CD4-positive, alpha-beta T cell (primary cell): ENCODE measurements at regions not wholly inside any gene's neighbourhood (a gene's known extent, or its start where the extent isn't known, plus 50 kb on each side); places are given as distances from the start of the nearest gene placed in this dataset.

Experiments used
- ATAC-seq: fragments of 200-7000 bp; cut with Tn5 transposase; one replicate; pipeline ENCODE4 v1.10.0; 2022; ENCODE audit warnings: mild to moderate bottlenecking; ENCODE audit not compliant: poor library complexity
- CTCF ChIA-PET: fragments of 350-600 bp; sonication (Branson Sonifier 250); formaldehyde crosslinking; loops from one replicate; lab custom pipeline; 2021; ENCODE audit warnings: antibody characterized with exemption, inconsistent platforms; lab: Charles Lee
- POLR2A ChIA-PET: fragments of 350-600 bp; sonication (Branson Sonifier 250); formaldehyde crosslinking; loops from one replicate; lab custom pipeline; 2021; ENCODE audit warnings: antibody characterized with exemption, inconsistent platforms; lab: Charles Lee
- DNase-seq, 14 experiments: peaks; one replicate each; pipeline ENCODE4 v3.0.0-alpha.2; 2013 to 2020; ENCODE audit warnings: mixed read lengths in 2 of 14
- H3K27ac ChIP-seq, 2 donors: one replicate each; pipeline versions ENCODE4 v1.5.1 to v1.7.0; 2013; ENCODE audit warnings: low read length in 2 of 2, low read depth in 1 of 2, mild to moderate bottlenecking in 1 of 2
- H3K27me3 ChIP-seq, 2 experiments: 1 replicate in 1 of 2; 2 replicates in 1 of 2; pipeline versions ENCODE4 v1.6.1 to v1.7.0; 2013; ENCODE audit warnings: low read length in 2 of 2, control low read depth in 1 of 2, mild to moderate bottlenecking in 1 of 2, moderate library complexity in 1 of 2; ENCODE audit not compliant: insufficient read depth in 2 of 2, control insufficient read depth in 1 of 2
- H3K36me3 ChIP-seq: one replicate; pipeline ENCODE4 v1.6.1; 2013; ENCODE audit warnings: low read length, control low read depth; ENCODE audit not compliant: insufficient read depth
- H3K4me1 ChIP-seq: one replicate; pipeline ENCODE4 v1.6.1; 2013; ENCODE audit warnings: low read length, control low read depth; ENCODE audit not compliant: insufficient read depth
- H3K4me3 ChIP-seq: one replicate; pipeline ENCODE4 v1.5.1; 2013; ENCODE audit warnings: mild to moderate bottlenecking, low read length, moderate library complexity
- H3K9me3 ChIP-seq, 2 experiments: 1 replicate in 1 of 2; 2 replicates in 1 of 2; pipeline versions ENCODE4 v1.6.1 to v1.7.0; 2013; ENCODE audit warnings: low read length in 2 of 2, mild to moderate bottlenecking in 2 of 2, control low read depth in 1 of 2, moderate library complexity in 1 of 2; ENCODE audit not compliant: control insufficient read depth in 1 of 2, insufficient read depth in 1 of 2
- H3K27ac Mint-ChIP-seq: one replicate; pipeline ENCODE4 v1.8.0; 2020; ENCODE audit warnings: mixed read lengths
- H3K27me3 Mint-ChIP-seq: one replicate; pipeline ENCODE4 v1.8.0; 2021; ENCODE audit warnings: mixed read lengths
- H3K36me3 Mint-ChIP-seq: one replicate; pipeline ENCODE4 v1.8.0; 2021; ENCODE audit warnings: low read depth, mixed read lengths
- H3K4me1 Mint-ChIP-seq: one replicate; pipeline ENCODE4 v1.8.0; 2021; ENCODE audit warnings: low read depth, mixed read lengths
- H3K4me3 Mint-ChIP-seq: one replicate; pipeline ENCODE4 v1.8.0; 2020; ENCODE audit warnings: mild to moderate bottlenecking, mixed read lengths
- H3K9me3 Mint-ChIP-seq: one replicate; pipeline ENCODE4 v1.8.0; 2020; ENCODE audit warnings: mixed read lengths
- intact Hi-C, 2 experiments: fragments of 100-400 bp; cut with DNase I in 1 of 2; cut with micrococcal nuclease in 1 of 2; formaldehyde crosslinking; loops; one replicate each; pipeline versions ENCODE4 v1.15.1 to v1.9.0; 2023 to 2025; cut with DNase I, micrococcal nuclease
- TF ChIP-seq, protein P1 (sequence below): fragments of 200-600 bp; IDR thresholded peaks from one replicate; pipeline ENCODE4 v1.8.0; 2022; ENCODE audit warnings: antibody characterized with exemption, mild to moderate bottlenecking

DNA sequence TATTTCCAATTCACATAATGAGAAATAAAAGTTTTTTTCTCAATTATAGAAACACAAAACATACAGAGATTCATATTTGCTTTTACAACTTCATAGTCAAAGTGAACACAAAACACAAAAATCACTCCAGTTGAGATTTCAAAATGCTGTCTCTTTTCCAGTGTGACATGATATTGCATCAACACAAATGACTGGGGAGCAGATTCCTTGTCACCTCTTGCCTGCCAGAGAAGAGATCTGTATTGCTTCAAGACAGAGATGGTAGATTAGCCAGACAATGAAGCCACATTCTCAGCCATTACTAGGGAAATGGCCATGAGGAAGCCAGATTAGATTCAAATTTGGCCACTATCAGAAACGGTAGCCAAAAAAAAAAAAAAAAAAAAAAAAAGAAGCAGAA lies 2313.1 kb upstream of the AGA start:
- DNase-seq (no peak), ATAC-seq (no peak)
- no peaks in the 10 kb centered on the region for H3K36me3 ChIP-seq
- no peak overlapping the region for H3K27ac ChIP-seq
- Mint-ChIP-seq H3K9me3 (peaks cover 3% of the 10 kb centered on the region), H3K27ac (no peak overlapping the region), H3K36me3 (no peaks in the 10 kb centered on the region), H3K4me3 (no peak overlapping the region), H3K27me3 (no peaks in the 10 kb centered on the region), H3K4me1 (no peaks in the 10 kb centered on the region)
- intact Hi-C loops = no loop called here
- CTCF ChIA-PET = no interaction called here
- TF ChIP-seq, protein P1, sequence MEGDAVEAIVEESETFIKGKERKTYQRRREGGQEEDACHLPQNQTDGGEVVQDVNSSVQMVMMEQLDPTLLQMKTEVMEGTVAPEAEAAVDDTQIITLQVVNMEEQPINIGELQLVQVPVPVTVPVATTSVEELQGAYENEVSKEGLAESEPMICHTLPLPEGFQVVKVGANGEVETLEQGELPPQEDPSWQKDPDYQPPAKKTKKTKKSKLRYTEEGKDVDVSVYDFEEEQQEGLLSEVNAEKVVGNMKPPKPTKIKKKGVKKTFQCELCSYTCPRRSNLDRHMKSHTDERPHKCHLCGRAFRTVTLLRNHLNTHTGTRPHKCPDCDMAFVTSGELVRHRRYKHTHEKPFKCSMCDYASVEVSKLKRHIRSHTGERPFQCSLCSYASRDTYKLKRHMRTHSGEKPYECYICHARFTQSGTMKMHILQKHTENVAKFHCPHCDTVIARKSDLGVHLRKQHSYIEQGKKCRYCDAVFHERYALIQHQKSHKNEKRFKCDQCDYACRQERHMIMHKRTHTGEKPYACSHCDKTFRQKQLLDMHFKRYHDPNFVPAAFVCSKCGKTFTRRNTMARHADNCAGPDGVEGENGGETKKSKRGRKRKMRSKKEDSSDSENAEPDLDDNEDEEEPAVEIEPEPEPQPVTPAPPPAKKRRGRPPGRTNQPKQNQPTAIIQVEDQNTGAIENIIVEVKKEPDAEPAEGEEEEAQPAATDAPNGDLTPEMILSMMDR = no peak
- H3K4me1 ChIP-seq = no peaks in the 10 kb centered on the region
- no peak overlapping the region for H3K4me3 ChIP-seq
- H3K9me3 ChIP-seq = no peaks in the 10 kb centered on the region
- POLR2A ChIA-PET = no interaction called here
- no peaks in the 10 kb centered on the region for H3K27me3 ChIP-seq

DNA sequence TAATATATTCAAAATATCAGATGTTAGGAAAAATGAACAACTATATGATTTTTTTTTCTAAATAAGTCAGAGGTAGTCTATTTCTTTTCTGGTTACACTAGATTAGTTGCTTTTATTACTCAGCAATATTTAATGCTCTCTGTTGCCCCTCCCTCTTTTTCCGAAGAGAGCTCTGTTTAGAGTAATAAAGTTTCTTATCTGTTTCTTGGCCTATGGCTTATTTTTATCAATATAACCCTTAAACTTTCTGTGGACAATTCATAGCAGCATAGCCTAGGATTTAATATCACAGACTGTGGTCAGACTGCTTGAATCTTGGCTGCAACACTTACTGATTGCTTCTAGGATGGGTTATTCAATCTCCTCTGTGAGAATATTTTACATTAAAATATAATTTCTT lies 2315.4 kb upstream of the AGA start:
- DNase-seq (no peak), ATAC-seq (no peak)
- Mint-ChIP-seq H3K36me3 (no peaks in the 10 kb centered on the region), H3K9me3 (peaks cover 3% of the 10 kb centered on the region), H3K4me1 (no peaks in the 10 kb centered on the region), H3K4me3 (no peak overlapping the region), H3K27ac (no peak overlapping the region), H3K27me3 (no peaks in the 10 kb centered on the region)
- peaks cover 0 to 5% of the 10 kb centered on the region in 2 experiments for H3K9me3 ChIP-seq
- H3K4me3 ChIP-seq = no peak overlapping the region
- no peaks in the 10 kb centered on the region for H3K4me1 ChIP-seq
- ChIA-PET CTCF (no interaction called here), POLR2A (no interaction called here)
- TF ChIP-seq, protein P1 = no peak
- H3K27ac ChIP-seq = no peak overlapping the region
- no peaks in the 10 kb centered on the region for H3K36me3 ChIP-seq
- H3K27me3 ChIP-seq = no peaks in the 10 kb centered on the region
- intact Hi-C loops = no loop called here

DNA sequence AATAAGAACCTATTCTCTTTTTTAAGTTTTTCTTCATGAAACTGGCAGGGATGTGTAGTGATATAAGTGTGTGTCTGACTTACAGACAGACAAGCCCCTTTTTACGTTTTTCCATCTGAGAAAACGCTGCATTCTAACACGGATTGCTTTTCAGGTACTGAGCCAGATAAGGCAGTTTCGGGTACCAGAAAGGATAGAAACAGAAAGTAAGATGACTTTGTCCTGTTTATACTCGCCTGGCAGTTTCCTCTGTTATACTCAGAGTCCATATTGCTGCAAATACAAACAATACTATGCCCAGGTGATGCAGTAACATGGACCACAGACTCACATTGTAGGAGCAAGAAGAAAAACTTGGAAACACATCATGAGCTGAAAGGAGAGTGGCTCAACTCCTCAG lies 2320.6 kb upstream of the AGA start:
- no peak for DNase-seq
- peaks cover 0 to 8% of the 10 kb centered on the region in 2 experiments for H3K9me3 ChIP-seq
- no peaks in the 10 kb centered on the region for H3K27me3 ChIP-seq
- no peaks in the 10 kb centered on the region for H3K4me1 Mint-ChIP-seq
- no peaks in the 10 kb centered on the region for H3K36me3 Mint-ChIP-seq
- no peaks in the 10 kb centered on the region for H3K4me1 ChIP-seq
- no peak overlapping the region for H3K27ac ChIP-seq
- ChIA-PET CTCF (no interaction called here), POLR2A (no interaction called here)
- H3K36me3 ChIP-seq = no peaks in the 10 kb centered on the region
- no peak overlapping the region for H3K27ac Mint-ChIP-seq
- ATAC-seq = no peak
- no peak overlapping the region for H3K4me3 Mint-ChIP-seq
- TF ChIP-seq, protein P1 = no peak
- H3K4me3 ChIP-seq = no peak overlapping the region
- intact Hi-C loops = no loop called here
- no peaks in the 10 kb centered on the region for H3K27me3 Mint-ChIP-seq
- peaks cover 12% of the 10 kb centered on the region for H3K9me3 Mint-ChIP-seq
